GM23338 (cell line): ENCODE measurements at regions not wholly inside any gene's neighbourhood (a gene's known extent, or its start where the extent isn't known, plus 50 kb on each side); places are given as distances from the start of the nearest gene placed in this dataset.

Experiments
- CTCF ChIP-seq, 2 experiments: fragments of 200-600 bp in 1 of 2; sonication (generic) in 1 of 2; conservative IDR thresholded peaks; 2 replicates each; pipeline versions ENCODE4 v1.5.1 to v1.6.1; 2016 to 2017; ENCODE audit warnings: antibody characterized with exemption in 2 of 2, low read depth in 2 of 2, mild to moderate bottlenecking in 2 of 2, moderate library complexity in 1 of 2
- EZH2phosphoT487 ChIP-seq: fragments of 200-600 bp; sonication (generic); IDR thresholded peaks from one replicate; pipeline ENCODE4 v1.8.1; 2018; ENCODE audit warnings: antibody characterized with exemption; ENCODE audit not compliant: unreplicated experiment
- POLR2AphosphoS5 ChIP-seq: IDR thresholded peaks from 2 replicates; pipeline ENCODE4 v1.6.1; 2016; ENCODE audit warnings: antibody characterized with exemption, low read depth
- ZNF114 ChIP-seq: fragments of 250-450 bp; sonication (Bioruptor Pico); IDR thresholded peaks from 2 replicates; pipeline ENCODE4 v1.5.0; 2020; ENCODE audit warnings: mild to moderate bottlenecking, moderate library complexity
- TF ChIP-seq, protein P1 (sequence below): IDR thresholded peaks from one replicate; pipeline ENCODE4 v1.6.1; 2018; ENCODE audit warnings: antibody characterized with exemption; ENCODE audit not compliant: unreplicated experiment
- TF ChIP-seq, protein P2 (sequence below): fragments of 250-450 bp; sonication (Bioruptor Pico); IDR thresholded peaks from 2 replicates; pipeline ENCODE4 v1.5.0; 2020; ENCODE audit warnings: mild to moderate bottlenecking, moderate library complexity

DNA sequence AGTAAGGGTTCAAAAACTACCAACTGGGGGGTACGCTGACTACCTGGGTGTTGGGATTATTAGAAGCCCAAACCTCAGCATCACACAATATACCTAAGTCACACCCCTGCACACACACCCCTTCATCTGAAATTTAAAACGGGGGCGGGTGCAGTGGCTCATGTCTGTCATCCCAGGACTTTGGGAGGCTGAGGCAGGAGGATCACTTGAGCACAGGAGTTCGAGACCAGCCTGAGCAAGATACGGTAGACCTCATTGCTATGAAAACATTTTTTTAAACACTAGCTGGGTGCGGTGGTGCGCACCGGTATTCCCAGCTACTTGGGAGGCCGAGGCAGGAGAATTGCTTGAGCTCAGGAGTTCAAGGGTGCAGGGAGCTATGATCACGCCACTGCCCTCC is 331.0 kb downstream of the ASMT start:
- TF ChIP-seq CTCF (conservative IDR thresholded peaks at IDR 0.05; ENCODE audit: low read depth in 2 of 2) (no peak), POLR2AphosphoS5 (no peak), ZNF114 (no peak), EZH2phosphoT487 (no peak)
- TF ChIP-seq, protein P1, sequence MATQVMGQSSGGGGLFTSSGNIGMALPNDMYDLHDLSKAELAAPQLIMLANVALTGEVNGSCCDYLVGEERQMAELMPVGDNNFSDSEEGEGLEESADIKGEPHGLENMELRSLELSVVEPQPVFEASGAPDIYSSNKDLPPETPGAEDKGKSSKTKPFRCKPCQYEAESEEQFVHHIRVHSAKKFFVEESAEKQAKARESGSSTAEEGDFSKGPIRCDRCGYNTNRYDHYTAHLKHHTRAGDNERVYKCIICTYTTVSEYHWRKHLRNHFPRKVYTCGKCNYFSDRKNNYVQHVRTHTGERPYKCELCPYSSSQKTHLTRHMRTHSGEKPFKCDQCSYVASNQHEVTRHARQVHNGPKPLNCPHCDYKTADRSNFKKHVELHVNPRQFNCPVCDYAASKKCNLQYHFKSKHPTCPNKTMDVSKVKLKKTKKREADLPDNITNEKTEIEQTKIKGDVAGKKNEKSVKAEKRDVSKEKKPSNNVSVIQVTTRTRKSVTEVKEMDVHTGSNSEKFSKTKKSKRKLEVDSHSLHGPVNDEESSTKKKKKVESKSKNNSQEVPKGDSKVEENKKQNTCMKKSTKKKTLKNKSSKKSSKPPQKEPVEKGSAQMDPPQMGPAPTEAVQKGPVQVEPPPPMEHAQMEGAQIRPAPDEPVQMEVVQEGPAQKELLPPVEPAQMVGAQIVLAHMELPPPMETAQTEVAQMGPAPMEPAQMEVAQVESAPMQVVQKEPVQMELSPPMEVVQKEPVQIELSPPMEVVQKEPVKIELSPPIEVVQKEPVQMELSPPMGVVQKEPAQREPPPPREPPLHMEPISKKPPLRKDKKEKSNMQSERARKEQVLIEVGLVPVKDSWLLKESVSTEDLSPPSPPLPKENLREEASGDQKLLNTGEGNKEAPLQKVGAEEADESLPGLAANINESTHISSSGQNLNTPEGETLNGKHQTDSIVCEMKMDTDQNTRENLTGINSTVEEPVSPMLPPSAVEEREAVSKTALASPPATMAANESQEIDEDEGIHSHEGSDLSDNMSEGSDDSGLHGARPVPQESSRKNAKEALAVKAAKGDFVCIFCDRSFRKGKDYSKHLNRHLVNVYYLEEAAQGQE: no peak
- TF ChIP-seq, protein P2, sequence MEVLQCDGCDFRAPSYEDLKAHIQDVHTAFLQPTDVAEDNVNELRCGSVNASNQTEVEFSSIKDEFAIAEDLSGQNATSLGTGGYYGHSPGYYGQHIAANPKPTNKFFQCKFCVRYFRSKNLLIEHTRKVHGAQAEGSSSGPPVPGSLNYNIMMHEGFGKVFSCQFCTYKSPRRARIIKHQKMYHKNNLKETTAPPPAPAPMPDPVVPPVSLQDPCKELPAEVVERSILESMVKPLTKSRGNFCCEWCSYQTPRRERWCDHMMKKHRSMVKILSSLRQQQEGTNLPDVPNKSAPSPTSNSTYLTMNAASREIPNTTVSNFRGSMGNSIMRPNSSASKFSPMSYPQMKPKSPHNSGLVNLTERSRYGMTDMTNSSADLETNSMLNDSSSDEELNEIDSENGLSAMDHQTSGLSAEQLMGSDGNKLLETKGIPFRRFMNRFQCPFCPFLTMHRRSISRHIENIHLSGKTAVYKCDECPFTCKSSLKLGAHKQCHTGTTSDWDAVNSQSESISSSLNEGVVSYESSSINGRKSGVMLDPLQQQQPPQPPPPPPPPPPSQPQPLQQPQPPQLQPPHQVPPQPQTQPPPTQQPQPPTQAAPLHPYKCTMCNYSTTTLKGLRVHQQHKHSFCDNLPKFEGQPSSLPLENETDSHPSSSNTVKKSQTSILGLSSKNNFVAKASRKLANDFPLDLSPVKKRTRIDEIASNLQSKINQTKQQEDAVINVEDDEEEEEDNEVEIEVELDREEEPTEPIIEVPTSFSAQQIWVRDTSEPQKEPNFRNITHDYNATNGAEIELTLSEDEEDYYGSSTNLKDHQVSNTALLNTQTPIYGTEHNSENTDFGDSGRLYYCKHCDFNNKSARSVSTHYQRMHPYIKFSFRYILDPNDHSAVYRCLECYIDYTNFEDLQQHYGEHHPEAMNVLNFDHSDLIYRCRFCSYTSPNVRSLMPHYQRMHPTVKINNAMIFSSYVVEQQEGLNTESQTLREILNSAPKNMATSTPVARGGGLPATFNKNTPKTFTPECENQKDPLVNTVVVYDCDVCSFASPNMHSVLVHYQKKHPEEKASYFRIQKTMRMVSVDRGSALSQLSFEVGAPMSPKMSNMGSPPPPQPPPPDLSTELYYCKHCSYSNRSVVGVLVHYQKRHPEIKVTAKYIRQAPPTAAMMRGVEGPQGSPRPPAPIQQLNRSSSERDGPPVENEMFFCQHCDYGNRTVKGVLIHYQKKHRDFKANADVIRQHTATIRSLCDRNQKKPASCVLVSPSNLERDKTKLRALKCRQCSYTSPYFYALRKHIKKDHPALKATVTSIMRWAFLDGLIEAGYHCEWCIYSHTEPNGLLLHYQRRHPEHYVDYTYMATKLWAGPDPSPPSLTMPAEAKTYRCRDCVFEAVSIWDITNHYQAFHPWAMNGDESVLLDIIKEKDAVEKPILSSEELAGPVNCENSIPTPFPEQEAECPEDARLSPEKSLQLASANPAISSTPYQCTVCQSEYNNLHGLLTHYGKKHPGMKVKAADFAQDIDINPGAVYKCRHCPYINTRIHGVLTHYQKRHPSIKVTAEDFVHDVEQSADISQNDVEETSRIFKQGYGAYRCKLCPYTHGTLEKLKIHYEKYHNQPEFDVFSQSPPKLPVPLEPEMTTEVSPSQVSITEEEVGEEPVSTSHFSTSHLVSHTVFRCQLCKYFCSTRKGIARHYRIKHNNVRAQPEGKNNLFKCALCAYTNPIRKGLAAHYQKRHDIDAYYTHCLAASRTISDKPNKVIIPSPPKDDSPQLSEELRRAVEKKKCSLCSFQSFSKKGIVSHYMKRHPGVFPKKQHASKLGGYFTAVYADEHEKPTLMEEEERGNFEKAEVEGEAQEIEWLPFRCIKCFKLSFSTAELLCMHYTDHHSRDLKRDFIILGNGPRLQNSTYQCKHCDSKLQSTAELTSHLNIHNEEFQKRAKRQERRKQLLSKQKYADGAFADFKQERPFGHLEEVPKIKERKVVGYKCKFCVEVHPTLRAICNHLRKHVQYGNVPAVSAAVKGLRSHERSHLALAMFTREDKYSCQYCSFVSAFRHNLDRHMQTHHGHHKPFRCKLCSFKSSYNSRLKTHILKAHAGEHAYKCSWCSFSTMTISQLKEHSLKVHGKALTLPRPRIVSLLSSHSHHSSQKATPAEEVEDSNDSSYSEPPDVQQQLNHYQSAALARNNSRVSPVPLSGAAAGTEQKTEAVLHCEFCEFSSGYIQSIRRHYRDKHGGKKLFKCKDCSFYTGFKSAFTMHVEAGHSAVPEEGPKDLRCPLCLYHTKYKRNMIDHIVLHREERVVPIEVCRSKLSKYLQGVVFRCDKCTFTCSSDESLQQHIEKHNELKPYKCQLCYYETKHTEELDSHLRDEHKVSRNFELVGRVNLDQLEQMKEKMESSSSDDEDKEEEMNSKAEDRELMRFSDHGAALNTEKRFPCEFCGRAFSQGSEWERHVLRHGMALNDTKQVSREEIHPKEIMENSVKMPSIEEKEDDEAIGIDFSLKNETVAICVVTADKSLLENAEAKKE (CRISPR knock-in tag): no peak
